SK-N-SH (cell line): ENCODE measurements at regions not wholly inside any gene's neighbourhood (a gene's known extent, or its start where the extent isn't known, plus 50 kb on each side); places are given as distances from the start of the nearest gene placed in this dataset.

Experiments used
- CTCF ChIA-PET: fragments of 300-600, 350-600 bp; formaldehyde crosslinking; extraction: SDS; loops from one replicate; lab custom pipeline; 2021; lab: Yijun Ruan, JAX
- POLR2A ChIA-PET: fragments of 350-600 bp; sonication (Branson Sonifier 250); formaldehyde crosslinking; extraction: SDS; loops from one replicate; lab custom pipeline; 2020; ENCODE audit warnings: antibody characterized with exemption, inconsistent platforms; lab: Yijun Ruan, JAX
- DNase-seq: peaks from one replicate; pipeline ENCODE4 v3.0.0; 2012
- H2AFZ ChIP-seq: fragments of 200-600 bp; sonication (generic); 2 replicates; pipeline ENCODE4 v1.8.1; 2016; ENCODE audit warnings: antibody characterized with exemption, mild to moderate bottlenecking, low read depth
- H3F3A ChIP-seq: fragments of 200-600 bp; sonication (generic); replicated peaks from 2 replicates; pipeline ENCODE3; 2016; ENCODE audit warnings: antibody characterized with exemption, mild to moderate bottlenecking; ENCODE audit not compliant: insufficient read depth
- H3K27ac ChIP-seq, 2 experiments: fragments of 200-500 bp in 1 of 2; fragments of 200-600 bp in 1 of 2; sonication (Bioruptor generic) in 1 of 2; sonication (generic), shearing (Covaris generic) in 1 of 2; 2 replicates each; pipeline versions ENCODE4 v1.5.1 to v1.6.1; 2014 to 2016; ENCODE audit warnings: low read depth in 2 of 2, inconsistent platforms in 1 of 2, low read length in 1 of 2, mild to moderate bottlenecking in 1 of 2, mixed read lengths in 1 of 2
- H3K27me3 ChIP-seq: fragments of 200-600 bp; sonication (generic), shearing (Covaris generic); 2 replicates; pipeline ENCODE4 v1.6.1; 2016; ENCODE audit warnings: mixed run types; ENCODE audit not compliant: insufficient read depth
- H3K36me3 ChIP-seq, 2 experiments: fragments of 200-500 bp in 1 of 2; fragments of 200-600 bp in 1 of 2; sonication (Bioruptor generic) in 1 of 2; sonication (generic) in 1 of 2; replicated peaks in 1 of 2; 2 replicates each; pipeline versions ENCODE3 to v1.5.1; 2014 to 2016; ENCODE audit warnings: low read length in 1 of 2, mild to moderate bottlenecking in 1 of 2; ENCODE audit not compliant: insufficient read depth in 2 of 2, control insufficient read depth in 1 of 2
- H3K4me1 ChIP-seq, 2 experiments: fragments of 200-500 bp in 1 of 2; fragments of 200-600 bp in 1 of 2; sonication (Bioruptor generic) in 1 of 2; sonication (generic), shearing (Covaris generic) in 1 of 2; 2 replicates each; pipeline versions ENCODE4 v1.5.1 to v1.6.1; 2014 to 2016; ENCODE audit warnings: low read depth in 1 of 2, low read length in 1 of 2, mixed run types in 1 of 2; ENCODE audit not compliant: insufficient read depth in 2 of 2, control insufficient read depth in 1 of 2
- H3K4me2 ChIP-seq: fragments of 200-600 bp; sonication (generic), shearing (Covaris generic); 2 replicates; pipeline ENCODE4 v1.6.1; 2017; ENCODE audit warnings: mixed run types
- H3K4me3 ChIP-seq, 2 experiments: fragments of 200-500 bp in 1 of 2; fragments of 200-600 bp in 1 of 2; sonication (Bioruptor generic) in 1 of 2; sonication (generic), shearing (Covaris generic) in 1 of 2; 2 replicates each; pipeline versions ENCODE4 v1.5.1 to v1.8.1; 2014 to 2016; ENCODE audit warnings: low read depth in 2 of 2, inconsistent platforms in 1 of 2, low read length in 1 of 2, mild to moderate bottlenecking in 1 of 2, mixed read lengths in 1 of 2, moderate library complexity in 1 of 2
- H3K79me2 ChIP-seq: fragments of 200-600 bp; sonication (generic); 2 replicates; pipeline ENCODE4 v1.8.1; 2017; ENCODE audit warnings: mild to moderate bottlenecking; ENCODE audit not compliant: insufficient read depth
- H3K9ac ChIP-seq: fragments of 200-600 bp; sonication (generic); 2 replicates; pipeline ENCODE4 v1.6.1; 2017; ENCODE audit warnings: mixed run types
- H3K9me2 ChIP-seq: fragments of 200-600 bp; sonication (generic); 2 replicates; pipeline ENCODE4 v1.6.1; 2017; ENCODE audit warnings: mixed run types
- H3K9me3 ChIP-seq: fragments of 200-600 bp; sonication (generic); 2 replicates; pipeline ENCODE4 v1.6.1; 2017; ENCODE audit warnings: mixed run types, mild to moderate bottlenecking, moderate library complexity
- H4K20me1 ChIP-seq: fragments of 200-600 bp; sonication (generic); 2 replicates; pipeline ENCODE4 v1.6.1; 2017; ENCODE audit warnings: mild to moderate bottlenecking, mixed run types; ENCODE audit not compliant: insufficient read depth
- ELF1 ChIP-seq: IDR thresholded peaks from 2 replicates; pipeline ENCODE4 v1.4.0; 2012
- EP300 ChIP-seq, 2 experiments: IDR thresholded peaks; 2 replicates each; pipeline versions ENCODE4 v1.4.0 to v1.6.1; 2012; ENCODE audit warnings: borderline replicate concordance in 1 of 2, low read depth in 1 of 2, low read length in 1 of 2
- EZH2phosphoT487 ChIP-seq: fragments of 200-600 bp; sonication (generic); IDR thresholded peaks from 2 replicates; pipeline ENCODE4 v1.6.1; 2017; ENCODE audit warnings: low read depth, mixed run types, mild to moderate bottlenecking, antibody characterized with exemption, moderate library complexity, borderline replicate concordance
- FOXJ3 ChIP-seq: sonication (generic); formaldehyde crosslinking; IDR thresholded peaks from 2 replicates; pipeline ENCODE4 v1.5.1; 2020; ENCODE audit warnings: mild to moderate bottlenecking, missing genetic modification reagents
- GABPA ChIP-seq: IDR thresholded peaks from 2 replicates; pipeline ENCODE4 v1.4.0; 2012; ENCODE audit warnings: low read depth, mild to moderate bottlenecking
- IRF3 ChIP-seq: fragments of 150-350 bp; IDR thresholded peaks from 2 replicates; pipeline ENCODE4 v1.6.1; 2016; ENCODE audit warnings: mild to moderate bottlenecking, low read depth, low read length
- MEF2A ChIP-seq: IDR thresholded peaks from 2 replicates; pipeline ENCODE4 v1.4.0; 2012; ENCODE audit warnings: low read depth, borderline replicate concordance
- MXI1 ChIP-seq: IDR thresholded peaks from 2 replicates; pipeline ENCODE4 v1.6.1; 2012; ENCODE audit warnings: mild to moderate bottlenecking, low read depth, low read length, improper control_type of control experiment
- NFIC ChIP-seq: IDR thresholded peaks from 2 replicates; pipeline ENCODE4 v1.4.0; 2012; ENCODE audit warnings: borderline replicate concordance
- NRF1 ChIP-seq: IDR thresholded peaks from 2 replicates; pipeline ENCODE4 v1.6.1; 2012; ENCODE audit warnings: low read depth, mild to moderate bottlenecking, low read length
- POLR2AphosphoS5 ChIP-seq: IDR thresholded peaks from 2 replicates; pipeline ENCODE4 v1.6.1; 2012; ENCODE audit warnings: low read depth, low read length
- RFX5 ChIP-seq: IDR thresholded peaks from 2 replicates; pipeline ENCODE4 v1.6.1; 2012; ENCODE audit warnings: mild to moderate bottlenecking, improper control_type of control experiment, low read length
- SMC3 ChIP-seq: IDR thresholded peaks from 2 replicates; pipeline ENCODE4 v1.6.1; 2012; ENCODE audit warnings: low read depth, low read length, improper control_type of control experiment
- TCF12 ChIP-seq: IDR thresholded peaks from 2 replicates; pipeline ENCODE4 v1.4.0; 2012
- USF1 ChIP-seq: IDR thresholded peaks from 2 replicates; pipeline ENCODE4 v1.4.0; 2012; ENCODE audit warnings: low read depth, borderline replicate concordance
- YY1 ChIP-seq: IDR thresholded peaks from 2 replicates; pipeline ENCODE4 v1.4.0; 2012; ENCODE audit warnings: low read depth, mild to moderate bottlenecking
- ZBTB33 ChIP-seq: IDR thresholded peaks from 2 replicates; pipeline ENCODE4 v1.4.0; 2012; ENCODE audit warnings: low read depth, borderline replicate concordance
- WGBS: methylation state at CpG from one replicate; pipeline ENCODE4 v1.1.6; 2017; ENCODE audit warnings: low lambda C conversion rate; 5-methylcytosine and 5-hydroxymethylcytosine counted together

GRCh38 chr17:5662409-5663085 lies 78.2 kb upstream of the NLRP1 start:
- no peaks in the 10 kb centered on the region for H3K4me1 ChIP-seq
- H3K4me3 ChIP-seq = no peak overlapping the region
- no peak overlapping the region for H3K4me2 ChIP-seq
- no peak overlapping the region for H3K27ac ChIP-seq
- POLR2A ChIA-PET = no interaction called here
- H3K9me3 ChIP-seq = no peaks in the 10 kb centered on the region
- no peaks in the 10 kb centered on the region for H3K9me2 ChIP-seq
- peaks cover 44% of the 10 kb centered on the region; the same call in 1 of the 2 replicates for H3K27me3 ChIP-seq
- WGBS = 5% methylated on average over 7 of the region's 7 CpGs
- CTCF ChIA-PET = no interaction called here
- H3K9ac ChIP-seq = no peak overlapping the region
- DNase-seq = no peak
- no peaks in the 10 kb centered on the region for H3F3A ChIP-seq
- no peaks in the 10 kb centered on the region for H4K20me1 ChIP-seq
- H2AFZ ChIP-seq = no peak overlapping the region
- H3K79me2 ChIP-seq = no peaks in the 10 kb centered on the region
- H3K36me3 ChIP-seq = no peaks in the 10 kb centered on the region
- no peak for TF ChIP-seq SMC3
- no peak for TF ChIP-seq ELF1
- no peak for TF ChIP-seq YY1
- no peak for TF ChIP-seq GABPA
- no peak for TF ChIP-seq EP300 (IDR thresholded peaks at IDR 0.05; ENCODE audit: borderline replicate concordance in 1 of 2, low read depth in 1 of 2, low read length in 1 of 2)
- TF ChIP-seq USF1 = no peak
- no peak for TF ChIP-seq MXI1
- no peak for TF ChIP-seq MEF2A
- no peak for TF ChIP-seq IRF3
- no peak for TF ChIP-seq NRF1
- no peak for TF ChIP-seq TCF12
- TF ChIP-seq POLR2AphosphoS5 = no peak
- TF ChIP-seq RFX5 = no peak
- TF ChIP-seq EZH2phosphoT487 = no peak
- no peak for TF ChIP-seq ZBTB33
- no peak for TF ChIP-seq FOXJ3
- TF ChIP-seq NFIC = no peak
- TF ChIP-seq, all 33 proteins: peak for 0
